GM12878 (cell line): ENCODE measurements at regions not wholly inside any gene's neighbourhood (a gene's known extent, or its start where the extent isn't known, plus 50 kb on each side); places are given as distances from the start of the nearest gene placed in this dataset.

Experiments
- ATAC-seq: fragments of 200-7000 bp; cut with Tn5 transposase; 3 replicates; pipeline ENCODE4 v1.9.1; 2020; ENCODE audit warnings: mild to moderate bottlenecking, moderate library complexity
- BruUV-seq: library from RNA; stranded (reverse); fragments of 400-500 nt; replicated peaks from 2 replicates; lab custom pipeline; 2021; lab: Mats Ljungman, UMichigan
- CTCF ChIA-PET: fragments of 300-600 bp; sonication (Branson Sonifier 250); formaldehyde crosslinking; extraction: SDS; loops from one replicate; lab custom pipeline; 2021; ENCODE audit warnings: inconsistent platforms; lab: Yijun Ruan, JAX
- POLR2A ChIA-PET: fragments of 350-600 bp; formaldehyde crosslinking; extraction: SDS; loops from one replicate; lab custom pipeline; 2021; ENCODE audit warnings: inconsistent platforms; lab: Charles Lee
- RAD21 ChIA-PET: fragments of 300-600 bp; sonication (Branson Sonifier 250); formaldehyde crosslinking; loops from one replicate; lab custom pipeline; 2023; ENCODE audit warnings: antibody characterized with exemption; ENCODE audit not compliant: unreplicated experiment; lab: Charles Lee
- SMC1A ChIA-PET: fragments of 300-600 bp; sonication (Branson Sonifier 250); formaldehyde crosslinking; loops from one replicate; lab custom pipeline; 2023; ENCODE audit not compliant: unreplicated experiment, uncharacterized antibody; lab: Charles Lee
- DNase-seq: peaks from one replicate; pipeline ENCODE4 v3.0.0-alpha.2; 2011; ENCODE audit warnings: low read depth, low spot score
- FAIRE-seq: peaks from 3 replicates; lab custom pipeline; 2011; peaks lifted over from hg19 to GRCh38; lab: Jason Lieb, UNC
- H2AFZ ChIP-seq: 2 replicates; pipeline ENCODE4 v1.6.0; 2011; ENCODE audit warnings: low read depth, low read length, control low read depth; ENCODE audit not compliant: control insufficient read depth
- H3K27ac ChIP-seq: 2 replicates; pipeline ENCODE4 v1.5.1; 2011; ENCODE audit warnings: control low read depth; ENCODE audit not compliant: control insufficient read depth, insufficient read depth
- H3K27me3 ChIP-seq, 2 experiments: replicated peaks in 1 of 2; 2 replicates each; pipeline versions ENCODE4 v1.6.0 to v1.6.1; 2011; ENCODE audit warnings: low read length in 1 of 2; ENCODE audit not compliant: control insufficient read depth in 2 of 2, insufficient read depth in 2 of 2
- H3K36me3 ChIP-seq, 2 experiments: 2 replicates each; pipeline ENCODE4 v1.5.1; 2011; ENCODE audit warnings: low read length in 1 of 2; ENCODE audit not compliant: control insufficient read depth in 2 of 2, insufficient read depth in 2 of 2
- H3K4me1 ChIP-seq: 2 replicates; pipeline ENCODE4 v1.6.1; 2011; ENCODE audit warnings: mild to moderate bottlenecking, low read length, moderate library complexity, mixed read lengths; ENCODE audit not compliant: control insufficient read depth, insufficient read depth
- H3K4me2 ChIP-seq: 2 replicates; pipeline ENCODE4 v1.6.0; 2011; ENCODE audit warnings: control low read depth; ENCODE audit not compliant: control insufficient read depth, insufficient read depth
- H3K4me3 ChIP-seq: fragments of 200-600 bp; sonication (generic); 2 replicates; pipeline ENCODE4 v1.5.1; 2016
- H3K79me2 ChIP-seq: 2 replicates; pipeline ENCODE4 v1.6.0; 2011; ENCODE audit warnings: low read length; ENCODE audit not compliant: control insufficient read depth, insufficient read depth
- H3K9ac ChIP-seq: 2 replicates; pipeline ENCODE4 v1.8.0; 2011; ENCODE audit warnings: low read length, control low read depth, mixed read lengths; ENCODE audit not compliant: control insufficient read depth, insufficient read depth
- H3K9me3 ChIP-seq: replicated peaks from 3 replicates; pipeline ENCODE4 v1.5.1; 2011; ENCODE audit warnings: mild to moderate bottlenecking, low read length; ENCODE audit not compliant: control insufficient read depth, insufficient read depth
- H4K20me1 ChIP-seq: 2 replicates; pipeline ENCODE4 v1.6.0; 2011; ENCODE audit not compliant: control insufficient read depth, insufficient read depth
- ATF2 ChIP-seq: IDR thresholded peaks from 2 replicates; pipeline ENCODE4 v1.6.1; 2012; ENCODE audit warnings: low read length, inconsistent platforms
- BHLHE40 ChIP-seq, 2 experiments: fragments of 450-650 bp in 1 of 2; IDR thresholded peaks; 2 replicates each; pipeline ENCODE4 v1.6.1; 2011 to 2017; ENCODE audit warnings: low read depth in 2 of 2, borderline replicate concordance in 1 of 2, improper control_type of control experiment in 1 of 2, low read length in 1 of 2, mild to moderate bottlenecking in 1 of 2
- CEBPZ ChIP-seq: fragments of 150-350 bp; IDR thresholded peaks from 2 replicates; pipeline ENCODE4 v1.6.1; 2016; ENCODE audit warnings: low read depth, low read length
- FOXK2 ChIP-seq: fragments of 450-650 bp; IDR thresholded peaks from 2 replicates; pipeline ENCODE4 v1.6.1; 2017; ENCODE audit warnings: mild to moderate bottlenecking, moderate library complexity
- KDM1A ChIP-seq: fragments of 200-600 bp; sonication (generic); IDR thresholded peaks from 2 replicates; pipeline ENCODE4 v1.6.1; 2016; ENCODE audit warnings: borderline replicate concordance
- MEF2A ChIP-seq: IDR thresholded peaks from 2 replicates; pipeline ENCODE4 v1.6.1; 2011; ENCODE audit warnings: low read depth, mild to moderate bottlenecking, low read length, moderate library complexity; ENCODE audit not compliant: insufficient read depth
- NFIC ChIP-seq: IDR thresholded peaks from 2 replicates; pipeline ENCODE4 v1.6.1; 2012; ENCODE audit warnings: low read depth, mild to moderate bottlenecking, inconsistent platforms, low read length, moderate library complexity
- SIN3A ChIP-seq: IDR thresholded peaks from 2 replicates; pipeline ENCODE4 v1.6.1; 2012; ENCODE audit warnings: low read depth, low read length, improper control_type of control experiment
- SKIL ChIP-seq: fragments of 450-650 bp; IDR thresholded peaks from 2 replicates; pipeline ENCODE4 v1.6.1; 2017; ENCODE audit warnings: mild to moderate bottlenecking, low read depth, inconsistent platforms; ENCODE audit not compliant: poor library complexity, severe bottlenecking
- STAT3 ChIP-seq: IDR thresholded peaks from 2 replicates; pipeline ENCODE4 v1.6.1; 2011; ENCODE audit warnings: low read depth, low read length, improper control_type of control experiment
- TBL1XR1 ChIP-seq: IDR thresholded peaks from 2 replicates; pipeline ENCODE4 v1.6.1; 2012; ENCODE audit warnings: low read depth, low read length, improper control_type of control experiment
- TCF12 ChIP-seq: IDR thresholded peaks from 2 replicates; pipeline ENCODE4 v1.6.1; 2011; ENCODE audit warnings: low read depth, mild to moderate bottlenecking, low read length
- ZBTB11 ChIP-seq: fragments of 450-650 bp; formaldehyde crosslinking; IDR thresholded peaks from 2 replicates; pipeline ENCODE4 v1.5.0; 2022; ENCODE audit warnings: mild to moderate bottlenecking, missing genetic modification characterization
- WGBS: methylation state at CpG from one replicate; pipeline ENCODE4 v1.1.6; 2016; ENCODE audit warnings: low lambda C conversion rate; ENCODE audit not compliant: insufficient replicate concordance, insufficient coverage; ENCODE audit errors: missing lambda C conversion rate; 5-methylcytosine and 5-hydroxymethylcytosine counted together
- in situ Hi-C: fragments of 300-500 bp; cut with MboI; formaldehyde crosslinking; loops from 9 replicates; pipeline ENCODE4 v1.14.3; 2018; ENCODE audit warnings: mixed read lengths
- intact Hi-C: fragments of 100-400 bp; cut with micrococcal nuclease; formaldehyde crosslinking; loops from one replicate; pipeline ENCODE4 v1.14.2; 2022; ENCODE audit not compliant: unreplicated experiment

GRCh38 chr2:12613137-12613835, 103.5 kb upstream of the TRIB2 start:
- Histone ChIP-seq H3K9ac (no peak overlapping the region), H3K4me3 (no peak overlapping the region), H3K27me3 (no peaks in the 10 kb centered on the region), H2AFZ (no peak overlapping the region), H3K4me1 (no peaks in the 10 kb centered on the region), H3K36me3 (no peaks in the 10 kb centered on the region), H3K4me2 (no peak overlapping the region), H3K9me3 (no peaks in the 10 kb centered on the region), H3K79me2 (no peaks in the 10 kb centered on the region), H3K27ac (no peak overlapping the region), H4K20me1 (no peaks in the 10 kb centered on the region)
- RAD21 ChIA-PET: interaction anchor here (1.2 to 2.0 kb wide), 3 partner anchors 10 to 613 kb away, joined by 3 to 6 read pairs (median 3); partner anchors contain the start of gene TRIB2
- ATAC-seq (peak; percentile 78), DNase-seq (no peak), FAIRE-seq (no peak)
- in situ Hi-C loops (no loop called here), intact Hi-C loops (no loop called here)
- POLR2A ChIA-PET: no interaction called here
- BruUV-seq: no TSS peak
- 57% methylated on average over 7 of the region's 7 CpGs for WGBS
- SMC1A ChIA-PET: interaction anchor here (0.5 to 1.6 kb wide), 9 partner anchors 11 to 749 kb away, joined by 3 to 5 read pairs (median 3); no protein-coding TSS in a partner anchor
- no peak for TF ChIP-seq TBL1XR1
- no peak for TF ChIP-seq ZBTB11 (CRISPR knock-in tag)
- TF ChIP-seq SIN3A: no peak
- TF ChIP-seq MEF2A: no peak
- no peak for TF ChIP-seq STAT3
- TF ChIP-seq KDM1A: no peak
- no peak for TF ChIP-seq FOXK2
- no peak for TF ChIP-seq ATF2
- TF ChIP-seq TCF12: no peak
- TF ChIP-seq SKIL: no peak
- TF ChIP-seq BHLHE40 (IDR thresholded peaks at IDR 0.05; ENCODE audit: borderline replicate concordance in 1 of 2, low read depth in 2 of 2, low read length in 1 of 2): no peak
- TF ChIP-seq NFIC: no peak
- TF ChIP-seq CEBPZ: no peak
- CTCF ChIA-PET: interaction anchor here (0.8 to 1.2 kb wide), 2 partner anchors 27 to 103 kb away, joined by 3 read pairs; partner anchors contain the start of gene TRIB2
